K562 (cell line): ENCODE measurements at regions not wholly inside any gene's neighbourhood (a gene's known extent, or its start where the extent isn't known, plus 50 kb on each side); places are given as distances from the start of the nearest gene placed in this dataset.

Experiments used
- ATAC-seq: fragments of 200-7000 bp; cut with Tn5 transposase; 3 replicates; pipeline ENCODE4 v1.9.1; 2020; ENCODE audit warnings: moderate library complexity
- BruUV-seq: library from RNA; stranded (reverse); fragments of 400-500 nt; replicated peaks from 2 replicates; lab custom pipeline; 2021; lab: Mats Ljungman, UMichigan
- CTCF ChIA-PET: fragments of 300-600 bp; formaldehyde crosslinking; extraction: SDS; loops from one replicate; lab custom pipeline; 2021; ENCODE audit warnings: low intra/inter-chr PET ratio; lab: Yijun Ruan, JAX
- POLR2A ChIA-PET: fragments of 300-600, 350-650 bp; sonication (Branson Sonifier 250); formaldehyde crosslinking; extraction: SDS; loops from one replicate; lab custom pipeline; 2021; ENCODE audit warnings: antibody characterized with exemption, inconsistent platforms; lab: Yijun Ruan, JAX
- DNase-seq, 4 experiments: peaks; one replicate each; pipeline versions ENCODE4 v3.0.0 to v3.0.0-alpha.2; 2011 to 2018; ENCODE audit warnings: low spot score in 3 of 4, mixed read lengths in 3 of 4; ENCODE audit errors: extremely low read depth in 1 of 4
- FAIRE-seq: peaks from 2 replicates; lab custom pipeline; 2011; peaks lifted over from hg19 to GRCh38; lab: Jason Lieb, UNC
- H2AFZ ChIP-seq: 2 replicates; pipeline ENCODE4 v1.6.0; 2011; ENCODE audit warnings: low read depth, low read length, control low read depth, inconsistent platforms
- H3K27ac ChIP-seq: fragments of 200-600 bp; 3 replicates; pipeline ENCODE4 v1.8.0; 2011; ENCODE audit warnings: low read depth, mild to moderate bottlenecking, control low read depth, inconsistent platforms, low read length, moderate library complexity, mixed read lengths; ENCODE audit errors: extremely low read depth
- H3K27me3 ChIP-seq, 2 experiments: fragments of 300-600 bp in 1 of 2; 2 replicates in 1 of 2; 3 replicates in 1 of 2; pipeline versions ENCODE4 v1.6.0 to v1.8.0; 2011; ENCODE audit warnings: inconsistent platforms in 2 of 2, low read length in 2 of 2, mild to moderate bottlenecking in 1 of 2, mixed read lengths in 1 of 2, moderate library complexity in 1 of 2; ENCODE audit not compliant: control insufficient read depth in 2 of 2, insufficient read depth in 2 of 2
- H3K36me3 ChIP-seq: fragments of 300-600 bp; 3 replicates; pipeline ENCODE4 v1.8.0; 2011; ENCODE audit warnings: mild to moderate bottlenecking, low read length, inconsistent platforms; ENCODE audit not compliant: control insufficient read depth, insufficient read depth
- H3K4me1 ChIP-seq, 2 experiments: fragments of 200-600 bp in 1 of 2; replicated peaks in 1 of 2; 2 replicates in 1 of 2; 3 replicates in 1 of 2; pipeline versions ENCODE4 v1.5.1 to v1.8.0; 2011; ENCODE audit warnings: inconsistent platforms in 2 of 2, low read length in 2 of 2, mild to moderate bottlenecking in 1 of 2, mixed read lengths in 1 of 2, moderate library complexity in 1 of 2; ENCODE audit not compliant: control insufficient read depth in 2 of 2, insufficient read depth in 2 of 2
- H3K4me2 ChIP-seq: 2 replicates; pipeline ENCODE4 v1.6.1; 2011; ENCODE audit warnings: low read length, control low read depth, inconsistent platforms, mixed read lengths; ENCODE audit not compliant: insufficient read depth
- H3K4me3 ChIP-seq: fragments of 200-600 bp; sonication (generic), shearing (Covaris generic); 2 replicates; pipeline ENCODE4 v1.5.1; 2016; ENCODE audit warnings: control low read depth, inconsistent platforms
- H3K79me2 ChIP-seq: fragments of 200-600 bp; 3 replicates; pipeline ENCODE4 v1.8.0; 2011; ENCODE audit warnings: low read length, inconsistent platforms; ENCODE audit not compliant: control insufficient read depth, insufficient read depth
- H3K9ac ChIP-seq, 2 experiments: 2 replicates each; pipeline versions ENCODE4 v1.6.0 to v1.6.1; 2011; ENCODE audit warnings: low read depth in 2 of 2, low read length in 2 of 2, control low read depth in 1 of 2, inconsistent platforms in 1 of 2, mild to moderate bottlenecking in 1 of 2, mixed read lengths in 1 of 2; ENCODE audit not compliant: insufficient read depth in 1 of 2
- H3K9me1 ChIP-seq: one replicate; pipeline ENCODE4 v1.6.0; 2011; ENCODE audit warnings: inconsistent platforms, mild to moderate bottlenecking, low read length, moderate library complexity; ENCODE audit not compliant: control insufficient read depth, insufficient read depth
- H3K9me3 ChIP-seq: replicated peaks from 2 replicates; pipeline ENCODE4 v1.5.1; 2011; ENCODE audit warnings: low read depth, low read length, inconsistent platforms; ENCODE audit not compliant: control insufficient read depth, insufficient read depth
- H4K20me1 ChIP-seq: replicated peaks from 2 replicates; pipeline ENCODE4 v1.6.1; 2011; ENCODE audit warnings: low read length, inconsistent platforms, mixed read lengths; ENCODE audit not compliant: control insufficient read depth, insufficient read depth
- MAFF ChIP-seq: IDR thresholded peaks from 2 replicates; pipeline ENCODE4 v1.6.1; 2012; ENCODE audit warnings: low read length, improper control_type of control experiment
- MXI1 ChIP-seq: IDR thresholded peaks from 2 replicates; pipeline ENCODE4 v1.6.1; 2011; ENCODE audit warnings: low read depth, mild to moderate bottlenecking, improper control_type of control experiment, low read length
- POLR3G ChIP-seq: IDR thresholded peaks from 2 replicates; pipeline ENCODE4 v1.6.1; 2011; ENCODE audit not compliant: insufficient read length, insufficient replicate concordance; ENCODE audit errors: extremely low read depth
- RBBP5 ChIP-seq: fragments of 200-600 bp; sonication (generic); IDR thresholded peaks from 2 replicates; pipeline ENCODE4 v1.6.1; 2012; ENCODE audit warnings: borderline replicate concordance, mild to moderate bottlenecking, low read length, control low read depth, inconsistent platforms; ENCODE audit not compliant: insufficient read depth, poor library complexity, severe bottlenecking
- RFX1 ChIP-seq: fragments of 450-650 bp; IDR thresholded peaks from 2 replicates; pipeline ENCODE4 v1.6.1; 2016; ENCODE audit warnings: mild to moderate bottlenecking, moderate library complexity
- SRF ChIP-seq, 2 experiments: fragments of 250-450, 450-650 bp in 1 of 2; sonication (Bioruptor Pico) in 1 of 2; sonication (generic) in 1 of 2; formaldehyde crosslinking; IDR thresholded peaks; 2 replicates each; pipeline versions ENCODE4 v1.5.0 to v1.5.1; 2020 to 2022; ENCODE audit warnings: mild to moderate bottlenecking in 1 of 2, missing genetic modification reagents in 1 of 2
- UBTF ChIP-seq, 2 experiments: IDR thresholded peaks; 2 replicates each; pipeline ENCODE4 v1.6.1; 2012; ENCODE audit warnings: improper control_type of control experiment in 2 of 2, low read depth in 2 of 2, low read length in 2 of 2, borderline replicate concordance in 1 of 2
- ZNF354B ChIP-seq: fragments of 250-450 bp; sonication (Bioruptor Pico); IDR thresholded peaks from 2 replicates; pipeline ENCODE4 v1.4.0; 2020
- ZNF589 ChIP-seq: fragments of 200-800 bp; sonication (Bioruptor generic); IDR thresholded peaks from 2 replicates; pipeline ENCODE4 v1.6.1; 2016; ENCODE audit warnings: low read depth, missing genetic modification characterization, missing compliant biosample characterization
- WGBS: fragments of 100-300 bp; shearing (Covaris generic); methylation state at CpG from one replicate; pipeline ENCODE4 v1.1.6; 2016; ENCODE audit warnings: low coverage, mixed read lengths; ENCODE audit not compliant: insufficient coverage; ENCODE audit errors: missing lambda C conversion rate; 5-methylcytosine and 5-hydroxymethylcytosine counted together
- in situ Hi-C: fragments of 300-500 bp; cut with MboI; formaldehyde crosslinking; loops from 4 replicates; pipeline ENCODE4 v1.15.0; 2018; ENCODE audit warnings: inconsistent platforms, mixed read lengths
- intact Hi-C: fragments of 100-400 bp; cut with micrococcal nuclease; formaldehyde crosslinking; loops from 2 replicates; pipeline ENCODE4 v1.14.2; 2022

- no peak for TF ChIP-seq UBTF (IDR thresholded peaks at IDR 0.05; ENCODE audit: borderline replicate concordance in 1 of 2, low read depth in 2 of 2, low read length in 2 of 2)
- TF ChIP-seq SRF (CRISPR knock-in tag; IDR thresholded peaks at IDR 0.05), result no peak
These were observed 764.6 kb downstream of the NCAM2 start (continued) for GRCh38 chr21:21762855-21763254.

DNA sequence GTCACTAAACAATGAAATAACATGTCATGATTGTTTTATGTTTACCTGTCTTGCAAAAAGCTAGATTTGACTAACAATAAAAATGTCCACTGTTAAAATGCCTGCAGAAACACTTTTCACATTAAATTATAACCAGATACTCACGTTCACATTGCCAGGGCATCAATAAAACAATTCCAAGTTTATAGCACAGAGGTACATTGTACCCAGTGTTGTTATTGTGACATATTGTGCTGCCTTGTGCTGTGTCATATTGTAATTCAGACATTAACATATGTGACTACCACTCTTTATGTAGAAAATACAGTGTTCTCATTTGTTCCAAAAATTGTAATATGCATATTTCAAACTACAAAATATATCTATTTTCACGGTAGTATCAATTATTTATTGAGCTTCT, 766.1 kb downstream of the NCAM2 start:
- no peaks in the 10 kb centered on the region for H3K4me1 ChIP-seq
- TF ChIP-seq ZNF354B (no peak), MAFF (no peak), ZNF589 (CRISPR knock-in tag) (no peak), RBBP5 (no peak), RFX1 (no peak), POLR3G (no peak), MXI1 (no peak)
- TF ChIP-seq, all 486 proteins: peak for 0
- Histone ChIP-seq H4K20me1 (no peaks in the 10 kb centered on the region), H3K79me2 (no peaks in the 10 kb centered on the region), H3K4me3 (no peak overlapping the region), H3K4me2 (no peak overlapping the region), H3K9ac (no peak overlapping the region), H2AFZ (no peak overlapping the region), H3K27ac (no peak overlapping the region), H3K9me3 (no peaks in the 10 kb centered on the region), H3K27me3 (no peaks in the 10 kb centered on the region), H3K9me1 (no peaks in the 10 kb centered on the region), H3K36me3 (no peaks in the 10 kb centered on the region)
- intact Hi-C loops, result no loop called here
- FAIRE-seq (no peak), ATAC-seq (no peak), DNase-seq (no peak)
- 0% methylated on average over 2 of the region's 2 CpGs for WGBS
- BruUV-seq, result no TSS peak
- ChIA-PET CTCF (no interaction called here), POLR2A (no interaction called here)
- in situ Hi-C loops, result no loop called here
